GM18907 (cell line): ENCODE measurements at regions not wholly inside any gene's neighbourhood (a gene's known extent, or its start where the extent isn't known, plus 50 kb on each side); places are given as distances from the start of the nearest gene placed in this dataset.

ENCODE experiments used
- ATAC-seq: cut with Tn5 transposase; IDR thresholded peaks from one replicate; pipeline ENCODE4 v1.9.1; 2021; ENCODE audit warnings: mild to moderate bottlenecking, moderate library complexity; ENCODE audit not compliant: unreplicated experiment

DNA sequence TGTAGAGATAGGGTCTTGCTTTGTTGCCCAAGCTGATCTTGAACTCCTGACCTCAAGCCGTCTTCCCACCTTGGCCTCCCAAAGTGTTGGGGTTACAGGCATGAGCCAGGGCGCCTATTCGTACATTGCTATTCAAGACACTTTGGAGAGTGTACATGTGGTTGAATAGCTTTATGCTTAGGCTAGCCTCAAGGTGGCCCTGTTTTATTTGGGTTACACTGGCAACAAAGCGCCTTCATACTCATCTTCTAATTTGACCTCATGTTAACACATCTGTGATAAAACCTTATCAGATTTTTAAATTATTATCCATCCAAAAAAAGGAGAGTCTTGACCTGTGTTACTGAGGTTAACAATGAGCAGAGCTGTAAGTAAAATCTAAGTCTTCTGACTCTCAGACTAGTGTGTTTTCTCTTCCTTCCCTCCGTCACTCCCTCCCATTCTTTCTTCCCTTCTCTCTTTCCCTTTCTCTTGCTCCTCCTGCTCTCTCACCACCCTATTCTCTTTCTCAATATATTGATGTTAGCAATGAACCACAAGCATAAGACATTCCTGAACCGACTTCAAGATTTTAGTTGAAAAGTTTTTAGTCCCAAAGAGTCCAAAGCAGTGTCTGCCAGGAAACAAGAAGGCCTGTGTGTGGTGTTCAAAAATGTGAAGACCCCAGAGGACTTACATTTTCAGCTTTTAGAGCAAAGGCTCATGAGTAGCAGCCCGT is 603.7 kb upstream of the CFAP20DC start:
- no peak for ATAC-seq

DNA sequence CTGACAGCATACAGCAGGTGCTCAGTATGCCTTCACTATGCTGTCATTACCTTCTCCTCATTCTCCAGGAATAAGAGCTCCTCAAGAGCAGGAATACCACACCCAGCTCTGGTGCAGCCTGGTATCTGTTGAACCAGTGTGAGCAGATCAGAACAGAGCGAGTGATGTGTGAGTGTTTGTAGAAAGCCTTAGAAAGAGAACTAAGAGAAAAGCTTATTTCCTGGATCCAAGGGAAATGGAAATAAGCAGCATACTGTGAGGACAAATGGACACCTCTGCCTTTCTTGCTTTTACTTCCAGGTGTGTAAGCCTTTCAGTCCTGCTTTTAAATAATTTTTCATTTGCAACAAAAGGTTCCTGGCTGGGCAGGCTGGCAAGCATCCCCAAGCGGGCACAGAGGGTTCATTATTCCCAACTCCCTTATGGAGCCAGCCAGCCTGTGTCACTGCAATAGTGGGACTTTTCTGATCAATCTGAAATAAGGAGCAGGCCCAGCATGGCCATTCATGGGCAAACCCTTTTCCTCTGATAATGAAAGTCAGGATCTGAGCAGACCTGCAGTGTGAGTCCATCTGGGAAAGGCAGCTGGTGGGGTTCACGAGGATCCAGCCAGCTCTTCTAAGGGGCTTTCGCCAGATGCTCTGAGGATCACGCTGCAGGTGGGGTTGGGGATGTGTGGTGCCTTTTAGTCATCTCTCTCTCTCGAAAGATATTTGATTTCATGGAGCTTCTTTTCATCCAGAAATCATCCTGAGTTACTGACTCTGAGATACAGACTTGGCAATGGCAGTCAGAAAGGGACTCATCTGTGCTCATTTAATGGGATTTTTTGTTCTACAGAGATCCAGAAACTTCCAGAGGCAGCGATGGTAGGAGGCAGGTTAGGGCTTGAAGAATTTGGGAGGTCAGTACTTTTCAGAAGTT is 594.9 kb upstream of the CFAP20DC start:
- no peak for ATAC-seq

DNA sequence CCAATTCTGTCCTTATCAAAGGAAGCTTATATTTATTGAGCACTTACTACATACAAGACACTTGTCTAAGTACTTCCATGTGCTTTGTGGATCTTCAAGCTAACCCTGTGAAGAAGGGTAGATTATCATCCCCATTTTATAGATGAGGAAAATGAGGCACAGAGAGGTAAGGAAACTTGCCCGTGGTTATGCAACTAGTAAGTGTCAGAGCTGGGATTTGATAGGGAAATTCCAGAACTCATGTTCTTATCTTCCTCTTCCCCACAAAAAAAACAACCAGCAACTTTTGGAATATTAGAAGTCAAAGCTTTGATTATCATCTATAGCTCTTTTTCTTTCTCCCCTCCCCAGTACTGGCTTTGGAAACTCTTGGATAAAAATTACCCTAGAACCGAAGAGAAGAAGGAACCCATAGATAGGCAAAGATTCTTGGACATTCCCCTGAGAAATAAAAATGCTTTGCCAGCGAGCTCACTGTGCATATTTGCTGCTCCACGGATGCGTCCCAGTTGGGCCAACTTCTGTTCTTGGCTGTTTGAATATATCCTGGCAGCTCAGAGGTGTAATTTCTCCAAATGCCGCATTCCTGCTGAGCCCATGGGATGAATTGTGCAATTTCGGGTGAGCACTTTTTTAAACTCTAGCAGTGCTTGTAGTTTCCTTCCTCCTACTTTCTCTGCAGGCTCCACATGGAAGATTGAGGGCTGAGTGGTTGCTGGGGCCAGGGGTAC is 591.5 kb upstream of the CFAP20DC start:
- ATAC-seq: no peak

- no peak for ATAC-seq
These were observed 583.1 kb upstream of the CFAP20DC start for GRCh38 chr3:59632760-59633573.

- ATAC-seq: no peak
These were observed 581.7 kb upstream of the CFAP20DC start for GRCh38 chr3:59631482-59631881.

DNA sequence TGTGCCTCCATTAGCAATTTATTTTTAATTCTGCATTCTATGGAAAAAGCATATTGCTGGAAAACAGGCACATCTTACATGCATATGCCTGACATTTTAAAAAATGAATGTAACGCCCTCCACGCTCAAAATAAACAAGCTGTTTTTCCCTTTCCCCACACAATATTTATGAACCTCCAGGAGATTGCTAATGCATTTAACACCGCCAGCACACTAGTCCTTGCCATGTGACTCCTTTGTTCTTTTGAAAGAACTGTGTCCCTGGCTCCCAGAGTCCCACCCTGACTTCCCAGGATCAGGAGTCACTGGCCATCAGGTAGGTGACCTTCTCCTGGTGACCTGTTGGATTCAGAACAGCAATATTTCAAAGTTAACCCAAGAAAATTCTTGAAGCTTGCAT is 571.2 kb upstream of the CFAP20DC start:
- no peak for ATAC-seq

- no peak for ATAC-seq
These were observed 570.5 kb upstream of the CFAP20DC start for GRCh38 chr3:59620325-59620724.

- ATAC-seq: no peak
These were observed 562.6 kb upstream of the CFAP20DC start for GRCh38 chr3:59612444-59612715.

GRCh38 chr3:59611649-59612443 is 562.0 kb upstream of the CFAP20DC start:
- no peak for ATAC-seq

- no peak for ATAC-seq
These were observed 560.0 kb upstream of the CFAP20DC start for GRCh38 chr3:59609657-59610348.

- ATAC-seq: no peak
These were observed 558.5 kb upstream of the CFAP20DC start for GRCh38 chr3:59608356-59608755.

GRCh38 chr3:59607656-59608055 is 557.8 kb upstream of the CFAP20DC start:
- no peak for ATAC-seq

- no peak for ATAC-seq
These were observed 556.9 kb upstream of the CFAP20DC start for GRCh38 chr3:59606638-59607266.

DNA sequence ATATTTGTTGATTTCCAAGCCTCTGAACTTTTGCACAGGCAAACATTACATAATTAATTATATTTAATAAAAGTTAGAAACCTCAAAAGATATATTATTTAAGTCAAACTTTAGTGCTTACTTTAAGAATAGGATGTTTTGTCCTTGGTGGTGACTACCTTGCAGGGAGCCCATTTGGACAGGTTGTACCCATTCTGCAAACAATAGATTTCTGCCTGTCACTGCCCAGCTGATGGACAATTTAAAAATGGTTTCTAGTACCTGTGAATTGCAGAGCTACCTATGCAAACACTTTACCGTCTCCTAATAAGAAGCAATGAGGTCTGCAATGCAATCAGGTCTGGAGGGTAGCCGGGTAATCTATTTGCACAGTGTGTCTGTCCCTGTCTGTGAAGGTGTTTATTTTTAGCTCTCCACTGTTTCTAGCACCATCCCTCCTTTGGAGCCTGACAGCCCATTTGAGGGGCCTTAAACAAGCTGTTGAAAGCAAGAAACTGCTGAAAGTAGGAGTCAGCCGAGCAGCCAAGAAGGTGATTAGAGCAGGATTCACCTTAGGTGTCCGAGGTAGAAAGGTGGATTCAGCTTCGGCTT is 556.2 kb upstream of the CFAP20DC start:
- no peak for ATAC-seq

- no peak for ATAC-seq
These were observed 555.5 kb upstream of the CFAP20DC start for GRCh38 chr3:59605318-59605717.

GRCh38 chr3:59601486-59601885 is 551.7 kb upstream of the CFAP20DC start:
- no peak for ATAC-seq

DNA sequence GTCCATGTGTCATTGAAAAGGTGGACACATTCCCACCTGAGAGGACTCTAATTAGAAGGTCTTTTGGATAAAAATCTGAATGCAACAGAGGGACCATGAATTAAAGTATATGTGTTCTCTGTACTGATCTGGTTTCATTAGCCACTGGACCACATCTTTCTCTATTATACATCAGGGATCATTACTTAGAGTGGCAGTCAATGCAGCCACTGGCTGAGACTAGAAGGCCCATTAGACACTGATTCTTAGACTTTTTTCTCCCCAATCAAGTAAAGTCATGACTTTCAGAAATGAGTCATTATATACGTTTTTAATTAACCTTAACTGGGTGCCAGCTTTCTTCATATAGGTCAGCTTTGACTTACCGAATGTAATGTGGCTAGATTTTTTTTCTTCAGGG is 550.8 kb upstream of the CFAP20DC start:
- ATAC-seq: no peak

- ATAC-seq: no peak
These were observed 546.9 kb upstream of the CFAP20DC start for GRCh38 chr3:59596741-59597140.

DNA sequence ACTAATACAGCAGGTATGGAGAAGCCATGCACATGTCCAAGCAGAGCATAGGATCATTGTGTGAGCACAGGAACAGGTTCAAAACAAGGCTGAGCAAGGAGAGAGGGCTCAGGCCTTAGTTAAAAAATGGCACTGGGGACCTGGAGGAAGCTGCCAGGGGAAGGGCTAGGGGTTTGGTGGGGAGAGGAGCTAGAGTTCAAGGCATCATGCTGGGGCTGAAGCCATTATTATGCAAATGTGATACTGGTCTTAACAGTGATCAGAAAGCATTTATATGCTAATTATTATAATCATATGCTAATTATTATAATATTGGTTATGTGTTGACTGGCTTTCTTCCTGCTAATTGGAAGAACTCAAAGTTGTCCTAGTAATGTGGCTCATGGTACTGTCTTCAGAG is 546.0 kb upstream of the CFAP20DC start:
- no peak for ATAC-seq
